Stimulated activated naive CD8-positive, alpha-beta T cell treated with anti-CD3 and anti-CD28 coated beads, Interleukin-15, Interleukin-2, amounts not matched to agents 100 ng/mL and 50 ng/mL, for 24 hours (primary cell): ENCODE measurements at regions not wholly inside any gene's neighbourhood (a gene's known extent, or its start where the extent isn't known, plus 50 kb on each side); places are given as distances from the start of the nearest gene placed in this dataset.
A peak's percentile ranks its signal among the peaks of the same experiment; 100 is the strongest.

Experiments used
- H3K27ac Mint-ChIP-seq: one replicate; pipeline ENCODE4 v1.8.0; 2021; ENCODE audit warnings: mild to moderate bottlenecking, mixed read lengths
- H3K27me3 Mint-ChIP-seq: one replicate; pipeline ENCODE4 v1.8.0; 2021; ENCODE audit warnings: mixed read lengths
- H3K36me3 Mint-ChIP-seq: one replicate; pipeline ENCODE4 v1.8.0; 2021; ENCODE audit warnings: low read depth, mixed read lengths
- H3K4me1 Mint-ChIP-seq: one replicate; pipeline ENCODE4 v1.8.0; 2021; ENCODE audit warnings: low read depth, mixed read lengths
- H3K4me3 Mint-ChIP-seq: one replicate; pipeline ENCODE4 v1.8.0; 2021; ENCODE audit warnings: mild to moderate bottlenecking, mixed read lengths
- H3K9me3 Mint-ChIP-seq: one replicate; pipeline ENCODE4 v1.8.0; 2021; ENCODE audit warnings: mixed read lengths

DNA sequence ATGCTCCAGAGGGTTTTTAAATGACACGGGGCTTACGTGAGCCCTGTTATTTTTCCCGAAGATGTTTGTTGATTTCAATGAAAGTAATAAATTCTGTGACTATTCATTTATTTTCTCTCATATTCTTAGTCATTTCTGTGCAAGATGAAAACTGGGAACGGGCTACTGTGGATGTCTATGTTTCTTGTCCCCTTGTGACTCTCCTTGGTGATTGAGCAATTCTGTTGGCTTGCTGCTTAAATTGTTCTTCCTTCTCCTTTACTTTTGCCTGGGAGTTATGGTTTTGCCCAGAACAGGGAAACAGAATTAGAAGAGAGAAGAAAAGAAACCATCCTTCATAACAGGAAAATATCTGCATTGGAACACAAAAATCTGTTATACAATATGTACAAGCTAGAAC, 508.2 kb upstream of the DSEL start:
- Mint-ChIP-seq H3K27me3 (peaks cover 4% of the 10 kb centered on the region), H3K36me3 (no peaks in the 10 kb centered on the region), H3K27ac (no peak overlapping the region), H3K4me1 (no peaks in the 10 kb centered on the region), H3K4me3 (no peak overlapping the region), H3K9me3 (no peaks in the 10 kb centered on the region)

GRCh38 chr18:68017385-68017784, 500.9 kb upstream of the DSEL start:
- Mint-ChIP-seq H3K4me3 (no peak overlapping the region), H3K4me1 (no peaks in the 10 kb centered on the region), H3K27ac (no peak overlapping the region), H3K36me3 (no peaks in the 10 kb centered on the region), H3K9me3 (no peaks in the 10 kb centered on the region), H3K27me3 (peaks cover 4% of the 10 kb centered on the region)

GRCh38 chr18:67997496-67997895, 481.0 kb upstream of the DSEL start:
- Mint-ChIP-seq H3K9me3 (no peaks in the 10 kb centered on the region), H3K36me3 (no peaks in the 10 kb centered on the region), H3K4me3 (no peak overlapping the region), H3K27me3 (no peaks in the 10 kb centered on the region), H3K27ac (no peak overlapping the region), H3K4me1 (no peaks in the 10 kb centered on the region)

GRCh38 chr18:67995769-67996168, 479.2 kb upstream of the DSEL start:
- Mint-ChIP-seq H3K36me3 (no peaks in the 10 kb centered on the region), H3K9me3 (no peaks in the 10 kb centered on the region), H3K27me3 (no peaks in the 10 kb centered on the region), H3K4me3 (no peak overlapping the region), H3K27ac (no peak overlapping the region), H3K4me1 (no peaks in the 10 kb centered on the region)

DNA sequence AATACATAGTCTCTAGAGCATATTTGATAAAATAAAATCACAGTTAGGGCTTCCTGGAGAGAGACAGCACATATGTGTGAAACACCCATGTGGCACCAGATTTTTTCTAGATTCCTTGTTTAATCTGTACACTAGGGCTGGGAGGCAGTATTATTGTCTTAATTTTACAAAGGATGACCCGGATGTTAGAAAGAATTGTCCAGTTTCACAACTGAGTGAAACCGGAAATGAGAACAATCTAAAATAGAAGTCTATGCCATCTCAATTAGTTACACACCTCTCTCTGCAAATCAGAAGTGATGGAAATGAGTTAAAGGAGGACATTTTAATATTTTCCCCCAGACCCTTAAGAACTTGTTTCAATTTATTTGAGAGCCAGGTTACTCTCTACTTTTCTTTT, 463.7 kb upstream of the DSEL start:
- Mint-ChIP-seq H3K4me1 (no peaks in the 10 kb centered on the region), H3K36me3 (no peaks in the 10 kb centered on the region), H3K27ac (no peak overlapping the region), H3K4me3 (no peak overlapping the region), H3K27me3 (no peaks in the 10 kb centered on the region), H3K9me3 (no peaks in the 10 kb centered on the region)

DNA sequence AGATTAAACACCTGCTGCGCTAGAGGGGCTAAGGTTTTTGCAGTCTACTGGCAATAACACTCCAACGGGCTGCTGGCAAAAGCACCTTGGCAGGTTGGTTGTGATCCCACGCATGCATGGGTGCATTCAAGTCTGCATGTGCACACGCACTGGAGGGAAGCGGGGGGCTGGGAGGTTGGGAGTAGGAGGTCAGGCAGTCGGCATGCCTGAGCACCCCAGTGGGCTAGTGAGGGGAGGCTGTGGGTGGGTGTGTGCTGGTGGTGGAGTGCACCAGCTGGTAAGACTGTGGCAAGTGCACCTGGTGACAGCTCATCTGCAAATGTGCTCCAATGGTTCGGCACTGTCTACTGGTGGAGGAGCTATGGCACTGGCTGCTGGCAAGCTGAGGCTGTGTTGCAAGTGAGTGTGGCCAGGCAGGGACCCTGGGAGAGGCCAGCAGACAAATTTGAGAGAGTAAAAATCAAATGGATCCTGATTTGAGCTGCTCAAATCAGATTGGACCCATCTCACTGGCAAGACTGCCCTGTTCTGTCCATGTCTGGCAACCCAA, 460.6 kb upstream of the DSEL start:
- Mint-ChIP-seq H3K27me3 (no peaks in the 10 kb centered on the region), H3K36me3 (no peaks in the 10 kb centered on the region), H3K9me3 (no peaks in the 10 kb centered on the region), H3K4me3 (no peak overlapping the region), H3K27ac (no peak overlapping the region), H3K4me1 (no peaks in the 10 kb centered on the region)

GRCh38 chr18:67973916-67974315, 457.4 kb upstream of the DSEL start:
- H3K9me3 Mint-ChIP-seq: no peaks in the 10 kb centered on the region

DNA sequence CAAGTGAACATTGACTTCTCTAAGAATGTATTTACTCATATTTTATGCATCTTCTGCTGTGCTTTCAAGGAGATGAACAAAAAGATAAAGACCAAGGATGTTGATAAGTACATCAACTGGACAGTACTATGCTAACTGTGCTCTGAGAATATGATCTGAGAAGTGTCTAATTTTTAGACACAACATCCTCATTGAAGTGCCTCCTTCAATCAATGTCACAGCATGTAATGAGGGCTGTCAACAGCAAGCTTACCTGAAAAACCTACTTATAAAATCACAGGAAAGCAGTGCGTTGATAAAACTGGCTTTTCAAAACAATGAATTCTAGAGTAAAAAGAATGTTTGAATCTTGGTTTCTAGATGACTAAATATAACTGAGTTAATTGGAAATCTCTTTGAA, 452.9 kb upstream of the DSEL start:
- H3K36me3 Mint-ChIP-seq: no peaks in the 10 kb centered on the region
- no peak overlapping the region for H3K27ac Mint-ChIP-seq
- no peaks in the 10 kb centered on the region for H3K4me1 Mint-ChIP-seq
- no peaks in the 10 kb centered on the region for H3K27me3 Mint-ChIP-seq
- no peaks in the 10 kb centered on the region for H3K9me3 Mint-ChIP-seq
- no peak overlapping the region for H3K4me3 Mint-ChIP-seq

More at GRCh38 chr18:67973916-67974315, 457.4 kb upstream of the DSEL start:
- no peak overlapping the region for H3K27ac Mint-ChIP-seq
- H3K4me1 Mint-ChIP-seq: no peaks in the 10 kb centered on the region
- H3K36me3 Mint-ChIP-seq: no peaks in the 10 kb centered on the region
- no peaks in the 10 kb centered on the region for H3K27me3 Mint-ChIP-seq
- no peak overlapping the region for H3K4me3 Mint-ChIP-seq

DNA sequence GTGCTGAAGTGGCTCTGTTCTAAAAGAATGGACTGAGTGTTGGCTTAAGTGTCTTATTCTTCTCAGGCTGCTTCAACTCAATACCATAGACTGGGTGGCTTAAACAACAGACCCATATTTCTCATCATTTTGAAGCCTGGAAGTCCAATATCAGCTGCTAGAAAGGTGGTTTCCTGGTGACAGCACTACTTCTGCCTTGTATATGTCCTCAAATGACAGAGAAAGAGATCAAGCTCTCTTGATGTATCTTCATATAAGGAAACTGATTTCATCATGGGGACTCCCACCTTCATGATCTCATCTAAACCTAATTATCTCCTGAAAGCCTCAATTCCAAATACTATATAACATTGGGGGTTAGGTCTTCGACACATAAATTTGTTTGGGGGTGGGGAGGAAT, 449.7 kb upstream of the DSEL start:
- no peaks in the 10 kb centered on the region for H3K9me3 Mint-ChIP-seq
- H3K27ac Mint-ChIP-seq: no peak overlapping the region
- H3K4me3 Mint-ChIP-seq: no peak overlapping the region
- H3K36me3 Mint-ChIP-seq: no peaks in the 10 kb centered on the region
- H3K4me1 Mint-ChIP-seq: no peaks in the 10 kb centered on the region
- H3K27me3 Mint-ChIP-seq: no peaks in the 10 kb centered on the region

DNA sequence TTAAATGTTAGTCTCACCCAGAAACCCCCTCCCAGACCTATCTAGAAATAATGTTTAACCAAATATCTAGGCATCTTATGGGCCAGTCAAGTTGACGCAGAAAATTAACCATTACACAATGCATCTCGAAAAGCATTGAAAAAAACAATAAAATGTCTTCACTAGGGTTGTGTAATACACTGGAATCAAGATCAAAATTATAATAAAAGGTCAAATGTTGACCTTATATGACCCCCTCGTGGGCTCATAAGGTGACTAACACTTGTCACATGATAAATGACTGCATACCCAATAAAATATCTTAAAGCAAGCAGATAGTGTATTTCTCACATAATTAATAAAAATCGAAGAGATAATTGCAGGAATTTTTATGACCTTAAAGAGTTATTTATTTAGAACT, 447.9 kb upstream of the DSEL start:
- Mint-ChIP-seq H3K36me3 (no peaks in the 10 kb centered on the region), H3K9me3 (no peaks in the 10 kb centered on the region), H3K27ac (no peak overlapping the region), H3K27me3 (no peaks in the 10 kb centered on the region), H3K4me1 (no peaks in the 10 kb centered on the region), H3K4me3 (no peak overlapping the region)

- no peaks in the 10 kb centered on the region for H3K27me3 Mint-ChIP-seq
- H3K4me3 Mint-ChIP-seq: no peak overlapping the region
- H3K9me3 Mint-ChIP-seq: no peaks in the 10 kb centered on the region
- no peaks in the 10 kb centered on the region for H3K36me3 Mint-ChIP-seq
- no peaks in the 10 kb centered on the region for H3K4me1 Mint-ChIP-seq
- no peak overlapping the region for H3K27ac Mint-ChIP-seq
These were observed 445.4 kb upstream of the DSEL start for GRCh38 chr18:67961701-67962440.

- Mint-ChIP-seq H3K4me3 (no peak overlapping the region), H3K27ac (no peak overlapping the region), H3K9me3 (no peaks in the 10 kb centered on the region), H3K36me3 (no peaks in the 10 kb centered on the region), H3K27me3 (no peaks in the 10 kb centered on the region), H3K4me1 (no peaks in the 10 kb centered on the region)
These were observed 441.2 kb upstream of the DSEL start for GRCh38 chr18:67957684-67958083.

- Mint-ChIP-seq H3K4me1 (no peaks in the 10 kb centered on the region), H3K27ac (no peak overlapping the region), H3K9me3 (no peaks in the 10 kb centered on the region), H3K4me3 (no peak overlapping the region), H3K27me3 (no peaks in the 10 kb centered on the region), H3K36me3 (no peaks in the 10 kb centered on the region)
These were observed 438.1 kb upstream of the DSEL start for GRCh38 chr18:67954594-67954993.

GRCh38 chr18:67951137-67951536, 434.6 kb upstream of the DSEL start:
- Mint-ChIP-seq H3K27me3 (no peaks in the 10 kb centered on the region), H3K36me3 (no peaks in the 10 kb centered on the region), H3K27ac (no peak overlapping the region), H3K9me3 (no peaks in the 10 kb centered on the region), H3K4me1 (no peaks in the 10 kb centered on the region), H3K4me3 (no peak overlapping the region)

- Mint-ChIP-seq H3K9me3 (no peaks in the 10 kb centered on the region), H3K27me3 (no peaks in the 10 kb centered on the region), H3K4me1 (no peaks in the 10 kb centered on the region), H3K36me3 (no peaks in the 10 kb centered on the region), H3K4me3 (no peak overlapping the region), H3K27ac (peak overlapping the region; percentile 51)
These were observed 422.1 kb upstream of the DSEL start for GRCh38 chr18:67938660-67939059.

GRCh38 chr18:67935638-67936037, 419.1 kb upstream of the DSEL start:
- Mint-ChIP-seq H3K27ac (no peak overlapping the region), H3K9me3 (no peaks in the 10 kb centered on the region), H3K4me1 (no peaks in the 10 kb centered on the region), H3K36me3 (no peaks in the 10 kb centered on the region), H3K4me3 (no peak overlapping the region), H3K27me3 (no peaks in the 10 kb centered on the region)
